ENCODE measurements at regions not wholly inside any gene's neighbourhood (a gene's known extent, or its start where the extent isn't known, plus 50 kb on each side); places are given as distances from the start of the nearest gene placed in this dataset.
"Not testable (repeated sequence)": the region's sequence is repeated elsewhere in the genome, so short reads cannot be mapped to it uniquely, and the experiment has no call there.

- DNase-seq: no peak
Observed at GRCh38 chr7:68978710-68979109, 619.6 kb upstream of the AUTS2 start.

- no peak for DNase-seq
Observed at GRCh38 chr7:68980011-68980410, 618.3 kb upstream of the AUTS2 start.

GRCh38 chr7:68980432-68980831 lies 617.8 kb upstream of the AUTS2 start:
- not testable (repeated sequence) for DNase-seq

- DNase-seq: no peak
Observed at GRCh38 chr7:68984306-68984705, 614.0 kb upstream of the AUTS2 start.

GRCh38 chr7:68994841-68995240 lies 603.4 kb upstream of the AUTS2 start:
- DNase-seq: no peak

GRCh38 chr7:68998136-68998535 lies 600.1 kb upstream of the AUTS2 start:
- DNase-seq: no peak

GRCh38 chr7:69002416-69002815 lies 595.9 kb upstream of the AUTS2 start:
- no peak for DNase-seq

GRCh38 chr7:69012149-69012548 lies 586.1 kb upstream of the AUTS2 start:
- no peak for DNase-seq

- DNase-seq: no peak
Observed at GRCh38 chr7:69017208-69017607, 581.1 kb upstream of the AUTS2 start.

- DNase-seq: no peak
Observed at GRCh38 chr7:69018200-69018599, 580.1 kb upstream of the AUTS2 start.

- no peak for DNase-seq
Observed at GRCh38 chr7:69019437-69019836, 578.8 kb upstream of the AUTS2 start.

- no peak for DNase-seq
Observed at GRCh38 chr7:69020536-69020935, 577.7 kb upstream of the AUTS2 start.

- no peak for DNase-seq
Observed at GRCh38 chr7:69025249-69025648, 573.0 kb upstream of the AUTS2 start.

- no peak for DNase-seq
Observed at GRCh38 chr7:69032848-69033247, 565.4 kb upstream of the AUTS2 start.

GRCh38 chr7:69035826-69036225 lies 562.4 kb upstream of the AUTS2 start:
- no peak for DNase-seq

- no peak for DNase-seq
Observed at GRCh38 chr7:69036301-69036700, 562.0 kb upstream of the AUTS2 start.

GRCh38 chr7:69038915-69039314 lies 559.4 kb upstream of the AUTS2 start:
- DNase-seq: no peak

GRCh38 chr7:69042138-69042537 lies 556.1 kb upstream of the AUTS2 start:
- DNase-seq: no peak

GRCh38 chr7:69047151-69047754 lies 551.0 kb upstream of the AUTS2 start:
- no peak for DNase-seq

GRCh38 chr7:69049326-69049725 lies 548.9 kb upstream of the AUTS2 start:
- DNase-seq: no peak

GRCh38 chr7:69052447-69052846 lies 545.8 kb upstream of the AUTS2 start:
- DNase-seq: no peak

- no peak for DNase-seq
Observed at GRCh38 chr7:69060516-69060915, 537.8 kb upstream of the AUTS2 start.

GRCh38 chr7:69062020-69062765 lies 536.1 kb upstream of the AUTS2 start:
- no peak for DNase-seq

- peak; percentile 17 for DNase-seq
Observed at GRCh38 chr7:69067397-69067796, 530.9 kb upstream of the AUTS2 start.

GRCh38 chr7:69070476-69070875 lies 527.8 kb upstream of the AUTS2 start:
- DNase-seq: no peak
